ENCODE measurements at regions not wholly inside any gene's neighbourhood (a gene's known extent, or its start where the extent isn't known, plus 50 kb on each side); places are given as distances from the start of the nearest gene placed in this dataset.

- Histone ChIP-seq H3K36me3 (ENCODE audit: control insufficient read depth in 1 of 2, insufficient read depth in 2 of 2, low read length in 1 of 2) (no peaks in the 10 kb centered on the region), H3K9me3 (ENCODE audit: control insufficient read depth, low read length) (no peaks in the 10 kb centered on the region), H3K4me1 (ENCODE audit: control insufficient read depth in 1 of 2, insufficient read depth in 2 of 2, low read length in 2 of 2) (no peaks in the 10 kb centered on the region), H3K27ac (ENCODE audit: low read depth in 1 of 2, low read length in 2 of 2) (no peak overlapping the region), H3K4me3 (ENCODE audit: low read length in 2 of 2) (no peak overlapping the region), H3K27me3 (ENCODE audit: control insufficient read depth in 1 of 2, insufficient read depth in 2 of 2, low read length in 1 of 2) (no peaks in the 10 kb centered on the region)
- 79 to 91% methylated on average over 1 of the region's 1 CpG for WGBS, 2 donors
- no peak for ATAC-seq (ENCODE audit: low FRiP score)
- DNase-seq, result no peak
- intact Hi-C loops (cut with DNase I), result no loop called here
Observed at GRCh38 chr20:39356908-39357307, 394.8 kb downstream of the DHX35 start.

GRCh38 chr20:39349240-39349639 is 387.1 kb downstream of the DHX35 start:
- no peak overlapping the region for H3K27ac ChIP-seq (ENCODE audit: low read depth in 1 of 2, low read length in 2 of 2)
- no peaks in the 10 kb centered on the region for H3K27me3 ChIP-seq (ENCODE audit: control insufficient read depth in 1 of 2, insufficient read depth in 2 of 2, low read length in 1 of 2)
- 80 to 84% methylated on average over 4 of the region's 4 CpGs for WGBS, 2 donors
- ATAC-seq (ENCODE audit: low FRiP score) (no peak), DNase-seq (no peak)
- intact Hi-C loops (cut with DNase I), result no loop called here
- H3K9me3 ChIP-seq (ENCODE audit: control insufficient read depth, low read length), result peaks cover 3% of the 10 kb centered on the region
- no peaks in the 10 kb centered on the region for H3K4me1 ChIP-seq (ENCODE audit: control insufficient read depth in 1 of 2, insufficient read depth in 2 of 2, low read length in 2 of 2)
- no peaks in the 10 kb centered on the region for H3K36me3 ChIP-seq (ENCODE audit: control insufficient read depth in 1 of 2, insufficient read depth in 2 of 2, low read length in 1 of 2)
- H3K4me3 ChIP-seq (ENCODE audit: low read length in 2 of 2), result no peak overlapping the region

- Histone ChIP-seq H3K4me1 (ENCODE audit: control insufficient read depth in 1 of 2, insufficient read depth in 2 of 2, low read length in 2 of 2) (no peaks in the 10 kb centered on the region), H3K4me3 (ENCODE audit: low read length in 2 of 2) (no peak overlapping the region), H3K9me3 (ENCODE audit: control insufficient read depth, low read length) (peaks cover 3% of the 10 kb centered on the region), H3K27ac (ENCODE audit: low read depth in 1 of 2, low read length in 2 of 2) (no peak overlapping the region), H3K36me3 (ENCODE audit: control insufficient read depth in 1 of 2, insufficient read depth in 2 of 2, low read length in 1 of 2) (no peaks in the 10 kb centered on the region), H3K27me3 (ENCODE audit: control insufficient read depth in 1 of 2, insufficient read depth in 2 of 2, low read length in 1 of 2) (no peaks in the 10 kb centered on the region)
- ATAC-seq (ENCODE audit: low FRiP score) (no peak), DNase-seq (no peak)
- whole genome bisulfite sequencing, 2 donors, result 84 to 87% methylated on average over 5 of the region's 5 CpGs
- intact Hi-C loops (cut with DNase I), result no loop called here
Observed at GRCh38 chr20:39347626-39348025, 385.5 kb downstream of the DHX35 start.

GRCh38 chr20:39342463-39342862 is 380.3 kb downstream of the DHX35 start:
- WGBS, 2 donors, result 37 to 54% methylated on average over 1 of the region's 1 CpG
- intact Hi-C loops (cut with DNase I), result no loop called here
- Histone ChIP-seq H3K27ac (ENCODE audit: low read depth in 1 of 2, low read length in 2 of 2) (no peak overlapping the region), H3K4me1 (ENCODE audit: control insufficient read depth in 1 of 2, insufficient read depth in 2 of 2, low read length in 2 of 2) (no peaks in the 10 kb centered on the region), H3K36me3 (ENCODE audit: control insufficient read depth in 1 of 2, insufficient read depth in 2 of 2, low read length in 1 of 2) (no peaks in the 10 kb centered on the region), H3K9me3 (ENCODE audit: control insufficient read depth, low read length) (no peaks in the 10 kb centered on the region), H3K4me3 (ENCODE audit: low read length in 2 of 2) (no peak overlapping the region), H3K27me3 (ENCODE audit: control insufficient read depth in 1 of 2, insufficient read depth in 2 of 2, low read length in 1 of 2) (no peaks in the 10 kb centered on the region)
- DNase-seq, result no peak
- ATAC-seq (ENCODE audit: low FRiP score), result no peak

- H3K9me3 ChIP-seq (ENCODE audit: control insufficient read depth, low read length), result no peaks in the 10 kb centered on the region
- H3K27ac ChIP-seq (ENCODE audit: low read depth in 1 of 2, low read length in 2 of 2), result no peak overlapping the region
- no peaks in the 10 kb centered on the region for H3K36me3 ChIP-seq (ENCODE audit: control insufficient read depth in 1 of 2, insufficient read depth in 2 of 2, low read length in 1 of 2)
- no peak overlapping the region for H3K4me3 ChIP-seq (ENCODE audit: low read length in 2 of 2)
- no peaks in the 10 kb centered on the region for H3K4me1 ChIP-seq (ENCODE audit: control insufficient read depth in 1 of 2, insufficient read depth in 2 of 2, low read length in 2 of 2)
- WGBS, 2 donors, result 58 to 70% methylated on average over 6 of the region's 6 CpGs
- DNase-seq (peak in 1 of 2 donors; percentile 45), ATAC-seq (ENCODE audit: low FRiP score) (no peak)
- no peaks in the 10 kb centered on the region for H3K27me3 ChIP-seq (ENCODE audit: control insufficient read depth in 1 of 2, insufficient read depth in 2 of 2, low read length in 1 of 2)
- intact Hi-C loops (cut with DNase I), result no loop called here
Observed at GRCh38 chr20:39338469-39339376, 376.6 kb downstream of the DHX35 start.

- Histone ChIP-seq H3K4me3 (ENCODE audit: low read length in 2 of 2) (no peak overlapping the region), H3K4me1 (ENCODE audit: control insufficient read depth in 1 of 2, insufficient read depth in 2 of 2, low read length in 2 of 2) (no peaks in the 10 kb centered on the region), H3K27ac (ENCODE audit: low read depth in 1 of 2, low read length in 2 of 2) (no peak overlapping the region), H3K36me3 (ENCODE audit: control insufficient read depth in 1 of 2, insufficient read depth in 2 of 2, low read length in 1 of 2) (no peaks in the 10 kb centered on the region), H3K9me3 (ENCODE audit: control insufficient read depth, low read length) (no peaks in the 10 kb centered on the region), H3K27me3 (ENCODE audit: control insufficient read depth in 1 of 2, insufficient read depth in 2 of 2, low read length in 1 of 2) (no peaks in the 10 kb centered on the region)
- intact Hi-C loops (cut with DNase I), result no loop called here
- no peak for DNase-seq
- no peak for ATAC-seq (ENCODE audit: low FRiP score)
- 36 to 40% methylated on average over 3 of the region's 3 CpGs for WGBS, 2 donors
Observed at GRCh38 chr20:39333211-39333610, 371.1 kb downstream of the DHX35 start.

GRCh38 chr20:39328347-39328746 is 366.2 kb downstream of the DHX35 start:
- H3K27ac ChIP-seq (ENCODE audit: low read depth in 1 of 2, low read length in 2 of 2), result no peak overlapping the region
- DNase-seq, result no peak
- no peak overlapping the region for H3K4me3 ChIP-seq (ENCODE audit: low read length in 2 of 2)
- H3K36me3 ChIP-seq (ENCODE audit: control insufficient read depth in 1 of 2, insufficient read depth in 2 of 2, low read length in 1 of 2), result no peaks in the 10 kb centered on the region
- 72 to 80% methylated on average over 4 of the region's 4 CpGs for WGBS, 2 donors
- intact Hi-C loops (cut with DNase I), result no loop called here
- H3K9me3 ChIP-seq (ENCODE audit: control insufficient read depth, low read length), result no peaks in the 10 kb centered on the region
- no peaks in the 10 kb centered on the region for H3K4me1 ChIP-seq (ENCODE audit: control insufficient read depth in 1 of 2, insufficient read depth in 2 of 2, low read length in 2 of 2)
- no peak for ATAC-seq (ENCODE audit: low FRiP score)
- H3K27me3 ChIP-seq (ENCODE audit: control insufficient read depth in 1 of 2, insufficient read depth in 2 of 2, low read length in 1 of 2), result no peaks in the 10 kb centered on the region

- Histone ChIP-seq H3K27me3 (ENCODE audit: control insufficient read depth in 1 of 2, insufficient read depth in 2 of 2, low read length in 1 of 2) (no peaks in the 10 kb centered on the region), H3K4me1 (ENCODE audit: control insufficient read depth in 1 of 2, insufficient read depth in 2 of 2, low read length in 2 of 2) (no peaks in the 10 kb centered on the region), H3K36me3 (ENCODE audit: control insufficient read depth in 1 of 2, insufficient read depth in 2 of 2, low read length in 1 of 2) (no peaks in the 10 kb centered on the region), H3K4me3 (ENCODE audit: low read length in 2 of 2) (no peak overlapping the region), H3K27ac (ENCODE audit: low read depth in 1 of 2, low read length in 2 of 2) (no peak overlapping the region), H3K9me3 (ENCODE audit: control insufficient read depth, low read length) (no peaks in the 10 kb centered on the region)
- WGBS, 2 donors, result 65 to 70% methylated on average over 3 of the region's 3 CpGs
- ATAC-seq (ENCODE audit: low FRiP score), result no peak
- DNase-seq, result no peak
- intact Hi-C loops (cut with DNase I), result no loop called here
Observed at GRCh38 chr20:39326050-39326449, 363.9 kb downstream of the DHX35 start.

- 6 to 45% methylated on average over 2 of the region's 2 CpGs for WGBS, 2 donors
- Histone ChIP-seq H3K27ac (ENCODE audit: low read depth in 1 of 2, low read length in 2 of 2) (no peak overlapping the region), H3K4me1 (ENCODE audit: control insufficient read depth in 1 of 2, insufficient read depth in 2 of 2, low read length in 2 of 2) (no peaks in the 10 kb centered on the region), H3K9me3 (ENCODE audit: control insufficient read depth, low read length) (no peaks in the 10 kb centered on the region), H3K4me3 (ENCODE audit: low read length in 2 of 2) (no peak overlapping the region), H3K27me3 (ENCODE audit: control insufficient read depth in 1 of 2, insufficient read depth in 2 of 2, low read length in 1 of 2) (no peaks in the 10 kb centered on the region), H3K36me3 (ENCODE audit: control insufficient read depth in 1 of 2, insufficient read depth in 2 of 2, low read length in 1 of 2) (no peaks in the 10 kb centered on the region)
- intact Hi-C loops (cut with DNase I), result no loop called here
- DNase-seq, result no peak
- ATAC-seq (ENCODE audit: low FRiP score), result no peak
Observed at GRCh38 chr20:39318911-39319310, 356.8 kb downstream of the DHX35 start.
